ENCODE measurements at regions not wholly inside any gene's neighbourhood (a gene's known extent, or its start where the extent isn't known, plus 50 kb on each side); places are given as distances from the start of the nearest gene placed in this dataset.
"Not testable (repeated sequence)": the region's sequence is repeated elsewhere in the genome, so short reads cannot be mapped to it uniquely, and the experiment has no call there.

DNA sequence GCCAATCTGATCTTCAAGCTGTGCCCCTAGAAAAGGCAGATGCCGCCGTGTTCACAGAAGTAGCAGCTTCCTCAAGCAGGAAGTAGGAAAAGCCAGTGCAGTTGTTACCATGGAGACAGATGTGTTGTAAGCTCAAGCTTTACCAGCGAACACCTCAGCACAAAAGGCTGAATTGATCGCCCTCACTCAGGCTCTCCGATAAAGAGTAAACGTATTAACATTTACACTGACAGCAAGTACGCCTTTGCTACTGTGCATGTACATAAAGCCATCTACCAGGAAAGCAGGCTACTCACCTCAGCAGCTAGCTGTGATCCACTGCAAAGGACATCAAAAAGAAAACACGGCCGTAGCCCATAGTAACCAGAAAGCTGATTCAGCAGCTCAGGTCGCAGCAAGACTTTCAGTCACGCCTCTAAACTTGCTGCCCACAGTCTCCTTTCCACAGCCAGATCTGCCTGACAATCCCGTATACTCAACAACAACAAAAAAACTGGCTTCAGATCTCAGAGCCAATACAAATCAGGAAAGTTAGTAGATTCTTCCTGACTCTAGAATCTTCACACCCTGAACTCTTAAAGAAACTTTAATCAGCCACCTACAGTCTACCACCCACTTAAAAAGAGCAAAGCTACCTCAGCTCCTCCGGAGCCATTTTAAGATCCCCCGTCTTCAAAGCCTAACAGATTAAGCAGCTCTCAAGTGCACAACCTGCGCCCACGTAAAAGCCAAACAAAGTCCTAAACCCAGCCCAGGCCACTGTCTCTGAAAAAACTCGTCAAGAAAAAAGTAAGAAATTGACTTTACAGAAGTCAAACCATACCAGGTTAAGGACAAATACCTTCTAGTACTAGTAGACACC is 160.0 kb downstream of the DEFB131A start:
- peak in 1 of 2 donors; percentile 31 for DNase-seq (ENCODE audit: low read depth in 2 of 2)

DNA sequence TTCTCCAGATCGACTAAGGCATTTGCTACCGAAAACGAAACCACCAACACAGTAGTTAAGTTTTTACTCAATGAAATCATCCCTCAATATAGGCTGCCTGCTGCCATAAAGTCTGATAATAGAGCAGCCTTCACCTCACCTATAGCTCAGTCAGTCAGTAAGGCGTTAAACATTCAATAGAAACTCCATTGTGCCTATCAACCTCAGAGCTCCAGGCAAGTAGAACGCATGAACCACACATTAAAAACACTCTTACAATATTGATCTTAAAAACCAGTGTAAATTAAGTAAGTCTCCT is 160.6 kb downstream of the DEFB131A start:
- DNase-seq (ENCODE audit: low read depth in 2 of 2): not testable (repeated sequence)

DNA sequence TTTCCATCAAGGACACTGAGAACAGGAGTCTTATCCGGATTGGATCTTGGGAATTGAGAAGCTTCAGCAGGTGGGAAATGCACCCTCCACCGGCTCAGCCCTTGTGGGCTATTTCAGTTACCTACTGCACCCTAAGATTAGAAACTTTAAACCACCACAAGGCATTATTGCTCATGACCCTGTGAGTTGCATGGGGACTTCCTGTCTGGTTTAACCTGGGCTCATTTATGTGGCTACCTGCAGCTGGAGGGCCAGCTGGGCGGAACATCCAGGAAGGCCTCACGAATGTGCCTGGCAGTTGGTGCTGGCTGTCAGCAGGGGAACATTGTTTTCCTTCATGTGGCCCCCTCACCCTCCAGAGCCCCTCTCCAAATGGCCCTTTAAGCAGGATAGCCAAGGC is 164.1 kb downstream of the DEFB131A start:
- DNase-seq (ENCODE audit: low read depth in 2 of 2): no peak

DNA sequence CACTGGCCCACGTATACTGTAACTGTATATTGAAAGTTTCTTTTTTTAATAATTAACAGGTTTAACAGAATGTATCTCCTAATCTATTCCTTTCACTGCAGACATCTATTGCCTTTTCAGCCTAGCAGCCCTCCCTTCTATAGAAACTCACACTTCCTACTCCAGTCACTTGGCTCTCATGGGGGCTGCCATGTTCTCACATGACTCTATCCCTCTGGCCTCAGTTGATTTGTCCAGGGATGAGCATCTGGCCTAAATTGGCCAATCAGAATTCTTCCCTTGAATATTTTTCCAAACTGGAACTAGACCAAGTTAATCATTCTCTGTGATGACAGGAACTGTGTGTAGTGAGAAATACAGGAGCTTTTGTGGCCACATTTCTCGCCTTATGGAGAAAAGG is 166.1 kb downstream of the DEFB131A start:
- not testable (repeated sequence) for DNase-seq (ENCODE audit: low read depth in 2 of 2)

DNA sequence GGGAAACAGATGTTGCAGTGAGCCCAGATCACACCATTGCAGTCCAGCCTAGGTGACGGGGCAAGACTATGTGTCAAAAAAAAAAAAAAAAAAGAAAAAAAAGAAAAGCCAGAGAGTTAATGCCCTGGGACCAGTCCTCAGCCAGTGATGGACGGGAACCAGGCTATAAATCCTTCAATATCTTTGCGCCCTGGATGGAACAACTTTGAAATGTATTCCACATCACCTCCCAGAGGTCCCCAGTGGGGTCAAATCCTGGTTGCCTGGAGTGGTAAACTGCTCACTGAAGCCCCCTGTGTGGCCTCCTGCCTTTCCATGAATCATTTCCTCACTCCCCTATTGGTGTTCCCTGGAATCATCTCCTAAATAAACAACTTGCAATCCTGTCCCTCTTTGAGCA is 166.9 kb downstream of the DEFB131A start:
- no peak for DNase-seq (ENCODE audit: low read depth in 2 of 2)

DNA sequence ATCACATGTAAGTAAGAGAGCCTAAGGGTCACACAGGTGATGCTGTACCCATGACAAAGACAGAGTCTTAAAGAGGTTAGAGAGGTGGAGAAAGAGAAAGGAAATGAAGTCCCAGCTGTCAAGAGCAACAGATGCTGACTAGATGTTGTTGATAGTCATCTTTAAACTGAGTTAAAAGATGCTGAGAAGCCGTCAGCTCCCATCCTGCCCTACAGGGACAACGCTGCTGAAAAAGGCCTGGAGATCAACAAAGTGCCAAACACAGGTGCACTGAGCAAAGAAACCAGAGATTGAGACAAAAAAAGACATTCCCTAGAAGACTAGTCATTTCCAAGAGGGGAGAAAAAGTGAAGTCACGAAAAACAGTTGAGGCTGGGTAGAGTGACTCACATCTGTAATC is 145.0 kb upstream of the DRD5 start:
- not testable (repeated sequence) for DNase-seq (ENCODE audit: low read depth in 2 of 2)

DNA sequence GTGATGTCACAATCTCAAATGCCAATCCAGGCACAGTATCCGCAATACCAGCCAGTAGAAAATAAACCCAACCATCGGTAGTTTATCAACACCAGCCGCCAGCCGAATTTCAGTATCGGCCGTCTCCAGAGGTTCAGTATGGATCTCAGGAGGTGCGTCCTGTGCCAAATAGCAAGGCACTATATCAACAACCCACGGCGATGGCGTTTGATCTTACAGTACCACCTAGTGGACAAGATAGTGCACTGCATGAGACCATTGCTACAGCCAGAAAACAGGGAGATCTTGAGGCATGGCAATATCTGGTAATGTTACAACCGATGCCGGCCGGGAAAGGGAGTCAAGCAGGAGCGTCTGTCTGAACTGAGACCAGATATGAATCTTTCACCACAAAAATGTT is 121.8 kb upstream of the DRD5 start:
- not testable (repeated sequence) for DNase-seq (ENCODE audit: low read depth in 2 of 2)

DNA sequence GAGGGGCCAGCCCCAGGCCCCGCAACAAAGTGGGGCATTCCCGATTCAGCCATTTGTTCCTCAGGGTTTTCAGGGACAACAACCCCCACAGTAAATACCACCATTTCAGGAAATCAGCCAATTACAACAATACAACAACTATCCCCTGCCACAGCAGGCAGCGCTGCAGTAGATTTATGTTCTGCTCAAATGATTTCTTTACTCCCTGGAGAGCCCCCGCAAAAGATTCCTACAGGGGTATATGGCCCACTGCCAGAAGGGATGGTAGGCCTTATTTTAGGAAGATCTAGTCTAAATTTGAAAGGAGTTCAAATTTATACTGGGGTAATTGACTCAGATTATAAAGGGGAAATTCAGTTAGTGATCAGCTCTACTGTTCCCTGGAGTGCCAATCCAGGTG is 120.5 kb upstream of the DRD5 start:
- not testable (repeated sequence) for DNase-seq (ENCODE audit: low read depth in 2 of 2)

DNA sequence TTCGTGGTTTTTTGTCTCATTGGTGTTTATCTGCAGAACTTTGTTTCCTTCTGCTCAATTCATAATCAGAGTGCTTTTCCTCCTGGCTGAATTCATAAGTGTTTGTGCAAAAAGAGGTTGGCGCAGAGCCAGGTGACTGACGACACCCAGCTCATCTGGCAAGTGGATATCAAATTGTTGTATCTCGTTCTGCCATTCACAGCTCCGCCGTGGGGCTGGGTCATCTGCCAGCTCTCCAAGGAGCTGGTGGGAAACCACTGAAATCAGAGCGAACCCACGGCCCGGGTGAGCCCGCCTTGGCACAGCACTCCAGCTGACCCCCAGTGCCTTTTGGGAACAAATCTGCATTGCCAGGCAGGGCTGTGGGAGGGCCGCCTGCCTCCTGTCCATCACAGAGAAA is 110.7 kb upstream of the DRD5 start:
- not testable (repeated sequence) for DNase-seq (ENCODE audit: low read depth in 2 of 2)

DNA sequence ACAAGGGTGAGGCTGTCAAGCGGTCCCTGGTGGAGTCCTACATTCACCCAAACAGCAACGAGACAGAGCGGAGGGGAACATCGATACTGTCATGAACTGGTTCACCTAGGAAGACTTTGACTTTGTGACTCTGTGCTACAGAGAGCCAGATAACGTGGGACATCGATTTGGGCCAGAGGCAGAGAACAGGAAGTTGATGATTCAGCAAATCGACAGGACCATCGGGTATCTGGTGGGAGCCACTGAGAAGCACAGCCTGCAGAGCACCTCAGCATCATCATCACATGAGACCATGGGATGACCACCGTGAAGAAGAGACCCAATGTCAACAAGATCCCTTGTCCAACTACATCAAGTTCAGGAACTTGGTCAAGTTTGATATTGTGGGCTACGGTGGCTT is 104.1 kb upstream of the DRD5 start:
- not testable (repeated sequence) for DNase-seq (ENCODE audit: low read depth in 2 of 2)

DNA sequence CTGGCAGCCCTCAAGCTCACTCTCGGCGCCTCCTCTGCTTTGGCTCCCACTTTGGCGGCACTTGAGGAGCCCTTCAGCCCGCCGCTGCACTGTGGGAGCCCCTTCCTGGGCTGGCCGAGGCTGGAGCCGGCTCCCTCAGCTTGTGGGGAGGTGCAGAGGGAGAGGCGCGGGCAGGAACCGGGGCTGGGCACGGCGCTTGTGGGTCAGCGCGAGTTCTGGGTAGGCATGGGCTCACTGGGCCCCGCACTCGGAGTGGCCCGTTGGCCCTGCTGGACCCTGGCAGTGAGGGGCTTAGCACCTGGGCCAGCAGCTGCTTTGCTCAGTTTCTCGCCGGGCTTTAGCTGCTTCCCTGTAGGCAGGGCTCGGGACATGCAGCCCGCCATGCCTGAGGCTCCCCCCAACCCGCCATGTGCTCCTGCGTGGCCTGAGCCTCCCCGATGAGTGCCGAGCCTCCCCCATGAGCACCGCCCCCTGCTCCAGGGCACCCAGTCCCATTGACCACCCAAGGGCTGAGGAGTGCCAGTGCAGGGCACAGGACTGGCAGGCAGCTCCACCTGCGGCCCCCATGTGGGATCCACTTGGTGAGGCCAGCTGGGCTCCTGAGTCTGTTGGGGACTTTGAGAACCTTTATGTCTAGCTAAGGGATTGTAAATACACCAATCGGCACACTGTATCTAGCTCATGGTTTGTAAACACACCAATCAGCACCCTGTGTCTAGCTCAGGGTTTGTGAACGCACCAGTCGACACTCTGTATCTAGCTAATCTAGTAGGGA is 101.5 kb upstream of the DRD5 start:
- DNase-seq (ENCODE audit: low read depth in 2 of 2): no peak

DNA sequence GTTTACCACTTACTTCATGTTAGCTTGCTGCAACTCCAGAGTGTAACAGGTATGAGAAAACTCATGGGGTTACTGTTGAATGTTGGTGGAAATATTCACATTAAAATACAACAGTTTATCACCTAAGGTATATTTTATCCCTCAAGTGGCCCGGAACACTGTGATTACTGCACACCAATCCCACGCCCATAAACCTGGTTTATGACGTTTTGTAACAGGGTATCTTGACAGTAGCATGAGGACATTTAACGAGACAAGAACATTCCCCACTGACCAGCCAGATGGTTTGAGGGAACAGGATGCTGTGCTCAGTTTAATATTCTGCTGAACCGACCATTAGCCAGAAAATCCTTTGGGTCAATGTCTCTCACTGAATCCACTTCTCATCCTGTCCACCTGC is 98.3 kb upstream of the DRD5 start:
- not testable (repeated sequence) for DNase-seq (ENCODE audit: low read depth in 2 of 2)

DNA sequence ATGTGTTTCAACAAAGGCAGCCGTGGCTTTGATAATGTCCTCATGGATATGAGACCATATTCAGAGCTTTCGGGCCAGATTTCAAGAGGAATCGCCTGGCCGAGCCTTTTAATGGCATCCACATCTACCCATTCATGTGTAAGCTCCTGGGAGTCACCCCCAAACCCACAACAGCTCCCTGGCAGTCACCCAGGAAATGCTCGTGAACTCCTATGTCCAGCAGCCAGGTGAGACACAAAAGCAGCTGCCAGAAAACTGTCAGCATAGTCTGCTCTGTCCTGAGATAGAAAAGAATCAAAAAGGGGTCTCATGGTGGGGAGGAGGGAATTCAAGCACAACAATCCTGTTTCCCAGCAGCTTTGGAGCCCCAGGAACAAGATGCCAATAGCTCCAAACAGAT is 96.4 kb upstream of the DRD5 start:
- not testable (repeated sequence) for DNase-seq (ENCODE audit: low read depth in 2 of 2)

DNA sequence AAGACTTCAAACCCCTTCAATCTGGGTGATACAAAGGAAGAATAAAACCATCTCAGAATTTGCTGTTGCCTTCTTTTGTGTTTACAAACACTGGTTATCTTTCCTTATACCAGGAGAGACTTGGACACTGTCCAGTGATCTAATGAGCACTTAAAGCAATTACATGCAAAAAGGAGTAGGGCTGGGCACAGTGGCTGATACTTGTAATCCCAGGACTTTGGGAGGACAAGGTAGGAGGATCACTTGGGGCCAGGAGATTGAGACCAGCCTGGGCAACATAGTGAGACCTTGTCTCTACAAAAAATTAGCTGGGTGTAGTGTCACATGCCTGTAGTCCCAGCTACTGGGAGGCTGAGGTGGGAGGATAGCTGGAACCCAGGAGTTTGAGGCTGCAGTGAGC is 95.7 kb upstream of the DRD5 start:
- DNase-seq (ENCODE audit: low read depth in 2 of 2): no peak

DNA sequence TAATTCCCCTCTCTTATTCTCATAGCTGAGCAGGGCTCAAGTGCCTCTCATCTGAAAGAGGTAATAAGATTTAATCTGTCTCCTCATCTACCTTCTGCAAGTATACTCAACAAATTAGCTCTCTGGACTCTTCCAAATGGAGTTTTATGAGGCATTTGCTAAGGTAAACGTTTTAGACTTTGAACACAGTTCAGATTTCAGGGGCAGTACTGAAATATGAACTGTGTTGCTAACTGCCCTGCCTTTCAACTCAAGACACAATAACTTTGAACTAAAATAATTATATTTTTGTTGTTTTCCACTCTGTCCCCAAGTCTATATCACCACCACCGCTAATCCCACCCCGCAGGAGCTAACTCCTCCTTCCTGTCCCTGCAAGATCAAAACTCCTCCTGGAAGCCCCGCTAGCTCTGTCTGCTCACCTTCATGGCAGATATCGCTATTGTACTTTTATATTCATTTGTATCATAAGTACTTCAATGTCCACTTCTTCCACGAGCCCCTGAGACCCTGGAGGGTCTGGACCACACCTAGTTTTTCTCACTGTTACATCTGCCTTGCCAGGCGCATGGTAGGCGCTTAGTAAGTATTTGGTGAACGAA is 90.7 kb upstream of the DRD5 start:
- DNase-seq (ENCODE audit: low read depth in 2 of 2): not testable (repeated sequence)

DNA sequence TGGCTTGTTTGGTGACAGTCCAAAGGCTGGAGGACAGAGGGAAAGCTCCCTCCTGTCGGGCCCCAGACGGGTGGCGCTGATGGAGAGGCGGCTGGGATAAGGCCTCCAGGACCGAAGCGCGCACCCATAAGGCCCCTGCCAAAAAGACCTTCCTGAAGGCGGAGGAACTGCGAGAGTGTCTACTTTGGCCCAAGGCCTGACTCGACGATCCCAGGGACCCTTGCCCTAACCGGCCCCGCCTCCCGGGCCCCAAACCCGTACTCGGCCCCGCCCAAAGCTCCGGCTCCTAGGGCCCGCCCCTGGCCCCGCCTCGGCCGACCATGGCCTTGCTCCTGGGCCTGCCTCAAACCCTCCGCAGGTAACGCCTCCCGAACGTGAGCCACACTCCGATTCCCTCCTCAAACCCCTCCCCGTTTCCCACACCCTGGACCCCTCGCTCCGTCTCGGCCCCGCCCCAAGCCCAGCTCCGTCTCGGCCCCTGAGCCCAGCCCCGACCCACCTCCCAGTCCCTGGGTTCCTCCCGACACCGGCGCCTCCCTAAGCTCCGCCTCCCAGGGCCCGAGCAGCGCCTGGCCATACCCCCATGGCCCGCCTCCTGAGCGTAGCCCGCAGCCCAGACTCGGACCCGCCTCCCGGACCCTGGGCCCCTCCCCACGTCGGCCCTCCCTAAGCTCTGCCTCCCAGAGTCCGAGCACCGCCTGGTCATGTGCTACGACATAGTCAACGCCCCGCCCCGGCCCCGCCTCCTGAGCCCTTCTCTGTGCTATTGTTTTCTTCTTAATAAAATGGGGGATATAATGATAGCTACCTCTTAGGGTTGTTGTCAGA is 90.0 kb upstream of the DRD5 start:
- DNase-seq (ENCODE audit: low read depth in 2 of 2): peak; percentile 69 to 79

DNA sequence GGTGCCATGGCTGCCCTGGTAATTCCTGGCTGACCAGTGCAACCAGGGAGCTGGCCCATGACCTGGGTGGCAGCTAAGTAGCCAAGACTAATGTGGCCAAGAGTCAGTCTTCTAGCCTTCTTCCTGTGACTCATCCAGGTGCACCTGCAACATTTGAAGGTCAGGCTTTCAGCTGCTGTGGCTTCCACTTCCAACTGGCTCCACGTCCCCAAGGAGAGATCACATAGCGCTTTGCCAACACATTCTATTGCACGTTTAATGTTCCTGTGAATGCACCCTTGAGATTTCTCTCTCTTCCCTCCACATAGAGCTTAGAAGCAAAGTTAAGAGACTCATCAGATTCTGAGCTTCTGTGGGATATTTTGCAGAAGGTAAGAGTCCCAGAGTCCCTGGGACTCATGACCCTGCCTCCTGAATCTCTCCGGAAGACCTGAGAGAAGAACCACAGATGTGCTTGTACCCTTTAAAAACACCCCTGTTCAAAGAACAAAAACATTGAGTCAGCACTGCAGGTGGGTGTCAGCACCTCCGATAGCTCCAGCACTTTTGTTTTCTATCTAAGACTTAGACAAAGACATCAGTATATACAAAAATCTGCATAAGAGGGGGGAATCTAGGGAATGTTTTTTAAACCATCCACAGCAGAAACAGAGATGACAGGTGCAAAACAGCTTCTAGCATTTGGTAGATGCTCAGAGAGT is 88.5 kb upstream of the DRD5 start:
- DNase-seq (ENCODE audit: low read depth in 2 of 2): not testable (repeated sequence)

DNA sequence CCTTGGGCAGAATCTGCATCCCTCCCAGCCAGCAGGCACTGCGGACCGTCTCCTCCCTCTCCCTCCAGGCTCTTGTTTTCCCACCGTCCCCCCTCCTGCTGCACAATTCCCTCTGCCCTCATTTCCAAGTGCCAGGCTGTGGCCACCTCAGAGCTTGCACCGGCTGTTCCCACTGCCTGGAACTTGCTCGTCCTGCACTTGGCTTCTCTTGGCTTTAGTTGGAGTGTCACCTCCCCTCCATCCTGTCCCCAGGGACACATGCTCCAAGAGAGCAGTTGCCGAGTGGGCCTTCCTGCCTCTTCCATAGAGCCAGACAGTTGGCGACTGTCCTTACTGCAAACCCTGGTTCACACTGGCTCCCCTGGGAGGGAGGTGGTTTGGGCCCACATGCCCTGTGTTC is 87.0 kb upstream of the DRD5 start:
- DNase-seq (ENCODE audit: low read depth in 2 of 2): not testable (repeated sequence)

DNA sequence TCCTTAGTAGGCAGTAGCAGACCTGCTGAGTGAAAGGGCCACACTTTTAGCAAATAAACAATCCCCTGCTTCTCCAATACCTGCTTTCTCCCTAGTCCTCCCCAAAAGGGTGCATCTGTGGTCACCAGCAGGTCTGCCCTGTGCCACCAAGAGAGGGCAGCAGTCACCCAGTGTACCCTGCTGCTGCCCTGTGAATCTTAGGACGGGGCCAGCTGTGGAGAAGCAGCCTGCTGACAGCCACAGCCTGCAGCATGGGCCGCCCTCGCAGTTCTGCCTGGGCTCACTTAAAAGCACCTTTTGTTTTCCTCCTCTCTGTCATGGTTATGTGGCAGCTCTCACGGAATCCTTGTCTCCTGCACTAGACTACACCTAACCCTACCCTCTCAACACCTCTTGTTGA is 85.4 kb upstream of the DRD5 start:
- DNase-seq (ENCODE audit: low read depth in 2 of 2): not testable (repeated sequence)

DNA sequence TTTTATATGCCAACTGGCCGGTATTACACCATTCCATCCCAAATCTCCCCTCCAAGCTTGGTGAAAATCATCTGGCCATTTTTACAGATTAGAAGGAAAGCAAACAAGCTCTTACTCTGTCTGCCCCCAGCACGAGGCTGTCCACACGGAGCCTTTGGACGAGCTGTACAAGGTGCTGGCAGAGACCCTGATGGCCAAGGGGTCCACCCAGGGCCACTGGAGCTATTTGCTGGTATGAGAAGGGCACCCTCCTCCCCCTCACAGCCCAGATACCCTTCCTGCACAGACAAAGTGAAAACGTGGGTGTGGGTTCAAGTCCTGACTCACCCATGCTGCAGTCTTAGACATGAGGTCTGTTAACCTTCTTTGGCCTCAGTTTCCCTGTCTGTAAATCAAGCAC is 84.9 kb upstream of the DRD5 start:
- DNase-seq (ENCODE audit: low read depth in 2 of 2): not testable (repeated sequence)

DNA sequence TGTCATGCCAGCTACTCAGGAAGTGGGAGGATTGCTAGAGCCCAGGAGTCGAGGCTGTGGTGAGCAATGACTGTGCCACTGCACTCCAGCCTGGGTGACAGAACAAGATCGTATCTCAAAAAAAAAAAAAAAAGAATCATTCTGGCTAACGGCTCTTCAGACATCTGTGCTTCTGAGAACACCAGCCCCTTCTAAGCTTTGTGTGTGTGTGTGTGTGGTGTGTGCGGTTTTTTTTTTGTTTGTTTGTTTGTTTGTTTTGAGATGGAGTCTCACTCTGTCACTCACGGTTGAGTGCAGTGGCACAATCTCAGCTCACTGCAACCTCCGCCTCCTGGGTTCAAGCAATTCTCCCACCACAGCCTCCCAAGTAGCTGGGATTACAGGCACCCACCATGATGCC is 79.4 kb upstream of the DRD5 start:
- DNase-seq (ENCODE audit: low read depth in 2 of 2): not testable (repeated sequence)
